DND-41 (cell line): ENCODE measurements at regions not wholly inside any gene's neighbourhood (a gene's known extent, or its start where the extent isn't known, plus 50 kb on each side); places are given as distances from the start of the nearest gene placed in this dataset.

Source experiments
- ATAC-seq: fragments of 200-7000 bp; cut with Tn5 transposase; 3 replicates; pipeline ENCODE4 v1.9.1; 2021; ENCODE audit warnings: low read depth; ENCODE audit not compliant: insufficient read depth
- DNase-seq: peaks from one replicate; pipeline ENCODE4 v3.0.0-alpha.2; 2020
- H2AFZ ChIP-seq: 2 replicates; pipeline ENCODE4 v1.6.0; 2012; ENCODE audit warnings: low read depth, low read length
- H3K27ac ChIP-seq: 2 replicates; pipeline ENCODE4 v1.5.1; 2012; ENCODE audit warnings: low read length, inconsistent platforms
- H3K27me3 ChIP-seq: fragments of 200-600 bp; sonication (generic); 2 replicates; pipeline ENCODE4 v1.6.0; 2012; ENCODE audit warnings: low read length, mild to moderate bottlenecking, inconsistent platforms; ENCODE audit not compliant: insufficient read depth, poor library complexity
- H3K36me3 ChIP-seq: 2 replicates; pipeline ENCODE4 v1.5.1; 2012; ENCODE audit warnings: low read length, inconsistent platforms; ENCODE audit not compliant: insufficient read depth
- H3K4me1 ChIP-seq: 2 replicates; pipeline ENCODE4 v1.5.1; 2012; ENCODE audit warnings: mild to moderate bottlenecking, low read length; ENCODE audit not compliant: insufficient read depth
- H3K4me2 ChIP-seq: 2 replicates; pipeline ENCODE4 v1.6.0; 2012; ENCODE audit warnings: mild to moderate bottlenecking, moderate library complexity, low read length, inconsistent platforms; ENCODE audit not compliant: insufficient read depth
- H3K4me3 ChIP-seq, 2 experiments: fragments of 200-600 bp in 1 of 2; shearing (Covaris generic) in 1 of 2; 2 replicates each; pipeline ENCODE4 v1.5.1; 2012 to 2016; ENCODE audit warnings: inconsistent platforms in 2 of 2, low read length in 2 of 2, mild to moderate bottlenecking in 2 of 2, low read depth in 1 of 2, moderate library complexity in 1 of 2
- H3K79me2 ChIP-seq: 2 replicates; pipeline ENCODE4 v1.6.0; 2012; ENCODE audit warnings: low read length, inconsistent platforms; ENCODE audit not compliant: insufficient read depth
- H3K9ac ChIP-seq: 2 replicates; pipeline ENCODE4 v1.6.0; 2012; ENCODE audit warnings: low read depth, mild to moderate bottlenecking, inconsistent platforms, low read length, moderate library complexity
- H3K9me3 ChIP-seq: 2 replicates; pipeline ENCODE4 v1.5.1; 2012; ENCODE audit warnings: low read length, moderate library complexity, mild to moderate bottlenecking, inconsistent platforms; ENCODE audit not compliant: insufficient read depth, severe bottlenecking
- H4K20me1 ChIP-seq: 2 replicates; pipeline ENCODE4 v1.6.0; 2012; ENCODE audit warnings: low read length; ENCODE audit not compliant: insufficient read depth
- EZH2 ChIP-seq: IDR thresholded peaks from 3 replicates; pipeline ENCODE4 v1.6.1; 2012; ENCODE audit warnings: borderline replicate concordance, low read depth, mild to moderate bottlenecking, moderate library complexity, low read length, inconsistent platforms; ENCODE audit not compliant: severe bottlenecking
- TF ChIP-seq, protein P1 (sequence below): IDR thresholded peaks from 2 replicates; pipeline ENCODE4 v1.5.1; 2012; ENCODE audit warnings: borderline replicate concordance, low read length, moderate library complexity, mild to moderate bottlenecking; ENCODE audit not compliant: poor library complexity, severe bottlenecking; ENCODE audit errors: extremely low read depth

DNA sequence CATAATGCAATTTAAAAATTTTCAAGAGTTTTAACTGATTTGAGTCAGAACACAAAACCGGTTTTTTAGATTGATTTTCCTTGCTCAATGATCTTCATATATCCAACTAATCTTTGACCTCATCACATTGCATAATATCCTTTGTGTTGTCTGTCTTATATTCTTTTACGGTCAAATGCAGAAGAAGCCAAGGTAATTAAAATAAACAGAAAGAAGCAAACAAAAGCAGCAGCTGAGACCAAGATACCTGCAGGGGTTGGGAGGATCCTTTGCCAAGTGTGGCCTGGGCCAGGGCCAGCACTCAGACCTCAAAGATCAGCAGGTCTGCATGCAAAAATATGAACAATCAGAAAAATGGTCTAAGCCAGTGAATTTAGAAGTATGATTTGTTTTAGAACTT is 428.9 kb upstream of the NETO1 start:
- Histone ChIP-seq H3K9me3 (no peaks in the 10 kb centered on the region), H3K27me3 (no peaks in the 10 kb centered on the region), H3K27ac (no peak overlapping the region), H3K36me3 (no peaks in the 10 kb centered on the region), H3K9ac (no peak overlapping the region), H3K4me1 (no peaks in the 10 kb centered on the region), H3K4me3 (no peak overlapping the region), H3K79me2 (no peaks in the 10 kb centered on the region), H2AFZ (no peak overlapping the region), H4K20me1 (no peaks in the 10 kb centered on the region), H3K4me2 (no peak overlapping the region)
- ATAC-seq = no peak
- TF ChIP-seq, protein P1, sequence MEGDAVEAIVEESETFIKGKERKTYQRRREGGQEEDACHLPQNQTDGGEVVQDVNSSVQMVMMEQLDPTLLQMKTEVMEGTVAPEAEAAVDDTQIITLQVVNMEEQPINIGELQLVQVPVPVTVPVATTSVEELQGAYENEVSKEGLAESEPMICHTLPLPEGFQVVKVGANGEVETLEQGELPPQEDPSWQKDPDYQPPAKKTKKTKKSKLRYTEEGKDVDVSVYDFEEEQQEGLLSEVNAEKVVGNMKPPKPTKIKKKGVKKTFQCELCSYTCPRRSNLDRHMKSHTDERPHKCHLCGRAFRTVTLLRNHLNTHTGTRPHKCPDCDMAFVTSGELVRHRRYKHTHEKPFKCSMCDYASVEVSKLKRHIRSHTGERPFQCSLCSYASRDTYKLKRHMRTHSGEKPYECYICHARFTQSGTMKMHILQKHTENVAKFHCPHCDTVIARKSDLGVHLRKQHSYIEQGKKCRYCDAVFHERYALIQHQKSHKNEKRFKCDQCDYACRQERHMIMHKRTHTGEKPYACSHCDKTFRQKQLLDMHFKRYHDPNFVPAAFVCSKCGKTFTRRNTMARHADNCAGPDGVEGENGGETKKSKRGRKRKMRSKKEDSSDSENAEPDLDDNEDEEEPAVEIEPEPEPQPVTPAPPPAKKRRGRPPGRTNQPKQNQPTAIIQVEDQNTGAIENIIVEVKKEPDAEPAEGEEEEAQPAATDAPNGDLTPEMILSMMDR = no peak
- no peak for TF ChIP-seq EZH2
- DNase-seq = no peak

DNA sequence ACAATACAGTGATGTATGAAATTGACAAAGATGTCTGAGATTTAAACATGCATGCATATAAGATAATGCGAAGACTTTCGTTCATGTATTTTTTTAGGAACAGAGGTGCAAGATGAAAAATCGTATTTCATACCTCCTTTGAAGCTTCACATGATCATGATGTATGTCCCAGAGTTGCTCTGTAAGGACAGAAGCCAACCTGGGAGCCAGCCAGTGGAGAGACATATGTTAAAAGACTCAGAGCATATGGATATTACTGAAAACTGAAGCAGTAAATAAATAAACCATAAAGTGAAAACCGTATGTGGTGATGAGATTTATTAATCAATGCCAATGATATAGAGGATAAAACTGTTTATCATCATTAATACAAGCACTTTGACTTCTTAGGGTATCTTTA is 424.4 kb upstream of the NETO1 start:
- no peaks in the 10 kb centered on the region for H3K79me2 ChIP-seq
- no peak overlapping the region for H3K9ac ChIP-seq
- no peaks in the 10 kb centered on the region for H3K27me3 ChIP-seq
- H3K9me3 ChIP-seq = no peaks in the 10 kb centered on the region
- no peak overlapping the region for H3K4me2 ChIP-seq
- DNase-seq = no peak
- no peak overlapping the region for H3K27ac ChIP-seq
- no peak overlapping the region for H2AFZ ChIP-seq
- H3K4me3 ChIP-seq = no peak overlapping the region
- no peak for ATAC-seq
- TF ChIP-seq EZH2 = no peak
- TF ChIP-seq, protein P1 = no peak
- no peaks in the 10 kb centered on the region for H3K4me1 ChIP-seq
- no peaks in the 10 kb centered on the region for H4K20me1 ChIP-seq
- H3K36me3 ChIP-seq = no peaks in the 10 kb centered on the region

DNA sequence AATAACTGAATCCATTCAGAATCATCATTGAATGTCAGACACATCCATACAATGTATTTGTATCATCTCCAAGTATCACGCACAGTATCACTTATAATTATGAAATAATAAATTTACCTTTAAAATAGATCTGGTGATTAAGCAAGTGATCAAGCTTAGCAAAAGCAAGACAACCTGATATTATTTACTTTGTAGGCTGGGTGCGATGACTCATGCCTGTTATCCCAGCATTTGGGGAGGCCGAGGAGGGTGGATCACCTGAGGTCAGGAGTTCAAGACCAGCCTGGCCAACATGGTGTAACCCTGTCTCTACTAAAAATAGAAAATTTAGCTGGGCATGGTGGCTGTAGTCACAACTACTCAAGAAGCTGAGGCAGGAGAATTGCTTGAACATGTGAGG is 421.0 kb upstream of the NETO1 start:
- Histone ChIP-seq H3K4me3 (no peak overlapping the region), H3K9ac (no peak overlapping the region), H2AFZ (no peak overlapping the region), H4K20me1 (no peaks in the 10 kb centered on the region), H3K4me1 (no peaks in the 10 kb centered on the region), H3K27me3 (no peaks in the 10 kb centered on the region), H3K79me2 (no peaks in the 10 kb centered on the region), H3K36me3 (no peaks in the 10 kb centered on the region), H3K27ac (no peak overlapping the region), H3K4me2 (no peak overlapping the region), H3K9me3 (no peaks in the 10 kb centered on the region)
- TF ChIP-seq, protein P1 = no peak
- TF ChIP-seq EZH2 = no peak
- no peak for ATAC-seq
- DNase-seq = no peak

DNA sequence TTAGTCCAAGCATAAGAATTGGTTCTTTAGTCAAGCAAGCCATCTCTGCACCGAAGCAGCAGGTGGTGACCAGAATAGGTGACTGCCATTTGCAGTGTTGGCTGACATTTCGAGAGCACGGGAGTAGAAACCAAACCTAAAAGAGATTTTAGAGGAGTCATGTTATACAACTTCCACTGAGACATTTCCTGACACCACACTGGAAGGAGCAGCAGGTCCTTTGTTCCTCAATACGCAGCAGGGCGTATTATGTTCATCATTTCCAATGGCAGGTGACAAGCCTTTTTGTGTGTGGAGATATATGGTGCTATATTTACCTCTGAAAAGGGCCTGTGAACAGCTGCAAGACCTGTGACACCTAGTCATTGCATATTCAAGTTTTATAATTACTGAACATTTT is 418.8 kb upstream of the NETO1 start:
- Histone ChIP-seq H3K79me2 (no peaks in the 10 kb centered on the region), H3K36me3 (no peaks in the 10 kb centered on the region), H3K27me3 (no peaks in the 10 kb centered on the region), H2AFZ (no peak overlapping the region), H3K9me3 (no peaks in the 10 kb centered on the region), H3K4me1 (no peaks in the 10 kb centered on the region), H3K4me2 (no peak overlapping the region), H3K27ac (no peak overlapping the region), H3K9ac (no peak overlapping the region), H3K4me3 (no peak overlapping the region), H4K20me1 (no peaks in the 10 kb centered on the region)
- no peak for DNase-seq
- TF ChIP-seq, protein P1 = no peak
- TF ChIP-seq EZH2 = no peak
- no peak for ATAC-seq
